Liver (tissue), 8 donors: ENCODE measurements at regions not wholly inside any gene's neighbourhood (a gene's known extent, or its start where the extent isn't known, plus 50 kb on each side); places are given as distances from the start of the nearest gene placed in this dataset.

Experiments used
- DNase-seq: peaks from one replicate; pipeline ENCODE4 v3.0.0-alpha.2; 2017; ENCODE audit warnings: low spot score
- H3K27ac ChIP-seq, 2 donors: one replicate each; pipeline ENCODE4 v1.7.0; 2013; ENCODE audit warnings: inconsistent platforms in 2 of 2, low read length in 2 of 2, control low read depth in 1 of 2, low read depth in 1 of 2, mild to moderate bottlenecking in 1 of 2
- H3K27me3 ChIP-seq, 4 donors: one replicate each; pipeline versions ENCODE4 v1.6.1 to v1.7.0; 2013; ENCODE audit warnings: low read length in 3 of 4, inconsistent platforms in 1 of 4, mild to moderate bottlenecking in 1 of 4, moderate library complexity in 1 of 4; ENCODE audit not compliant: control insufficient read depth in 4 of 4, insufficient read depth in 4 of 4
- H3K36me3 ChIP-seq, 4 donors: one replicate each; pipeline versions ENCODE4 v1.6.1 to v1.7.0; 2013; ENCODE audit warnings: low read length in 3 of 4, mild to moderate bottlenecking in 3 of 4, low read depth in 1 of 4, moderate library complexity in 1 of 4; ENCODE audit not compliant: control insufficient read depth in 4 of 4, insufficient read depth in 3 of 4
- H3K4me1 ChIP-seq, 4 donors: one replicate each; pipeline versions ENCODE4 v1.6.1 to v1.7.0; 2013; ENCODE audit warnings: low read length in 3 of 4, mild to moderate bottlenecking in 3 of 4, moderate library complexity in 1 of 4; ENCODE audit not compliant: control insufficient read depth in 4 of 4, insufficient read depth in 4 of 4
- H3K4me3 ChIP-seq, 3 donors: one replicate each; pipeline versions ENCODE4 v1.6.1 to v1.7.0; 2013; ENCODE audit warnings: low read length in 3 of 3, control low read depth in 1 of 3, low read depth in 1 of 3, mild to moderate bottlenecking in 1 of 3
- H3K9ac ChIP-seq, 2 donors: one replicate each; pipeline ENCODE4 v1.7.0; 2013; ENCODE audit warnings: low read length in 2 of 2, mild to moderate bottlenecking in 2 of 2, moderate library complexity in 2 of 2, control low read depth in 1 of 2, low read depth in 1 of 2
- H3K9me3 ChIP-seq, 4 donors: one replicate each; pipeline versions ENCODE4 v1.6.1 to v1.7.0; 2013; ENCODE audit warnings: low read length in 3 of 4; ENCODE audit not compliant: control insufficient read depth in 4 of 4
- ATF3 ChIP-seq: IDR thresholded peaks from 2 replicates; pipeline ENCODE4 v1.6.1; 2016; ENCODE audit warnings: antibody characterized with exemption
- CTCF ChIP-seq: fragments of 150-350 bp; IDR thresholded peaks from 2 replicates; pipeline ENCODE4 v1.5.1; 2017; ENCODE audit warnings: improper control_type of control experiment, low read depth, low read length; ENCODE audit not compliant: missing input control
- EGR1 ChIP-seq, 2 donors: IDR thresholded peaks; 2 replicates each; pipeline ENCODE4 v1.6.1; 2016 to 2018; ENCODE audit warnings: antibody characterized with exemption in 2 of 2, low read depth in 2 of 2
- FOXA1 ChIP-seq: IDR thresholded peaks from 2 replicates; pipeline ENCODE4 v1.6.1; 2016; ENCODE audit warnings: antibody characterized with exemption
- FOXA2 ChIP-seq: IDR thresholded peaks from 2 replicates; pipeline ENCODE4 v1.6.1; 2016; ENCODE audit warnings: antibody characterized with exemption
- GABPA ChIP-seq, 2 donors: IDR thresholded peaks in 1 of 2; conservative IDR thresholded peaks in 1 of 2; 2 replicates each; pipeline ENCODE4 v1.6.1; 2016; ENCODE audit warnings: antibody characterized with exemption in 2 of 2, mild to moderate bottlenecking in 1 of 2, moderate library complexity in 1 of 2
- HNF4A ChIP-seq, 2 donors: conservative IDR thresholded peaks; 2 replicates each; pipeline ENCODE4 v1.6.1; 2016; ENCODE audit warnings: antibody characterized with exemption in 2 of 2, mild to moderate bottlenecking in 2 of 2
- HNF4G ChIP-seq: IDR thresholded peaks from 2 replicates; pipeline ENCODE4 v1.6.1; 2016; ENCODE audit warnings: antibody characterized with exemption
- JUND ChIP-seq, 2 donors: IDR thresholded peaks; 2 replicates each; pipeline ENCODE4 v1.6.1; 2016; ENCODE audit warnings: antibody characterized with exemption in 2 of 2
- MAX ChIP-seq: IDR thresholded peaks from 2 replicates; pipeline ENCODE4 v1.6.1; 2016; ENCODE audit warnings: antibody characterized with exemption
- NR2F2 ChIP-seq: IDR thresholded peaks from 2 replicates; pipeline ENCODE4 v1.6.1; 2016; ENCODE audit warnings: antibody characterized with exemption
- RAD21 ChIP-seq, 2 donors: IDR thresholded peaks; 2 replicates each; pipeline ENCODE4 v1.6.1; 2016; ENCODE audit warnings: antibody characterized with exemption in 2 of 2, mild to moderate bottlenecking in 2 of 2
- REST ChIP-seq: IDR thresholded peaks from 2 replicates; pipeline ENCODE4 v1.6.1; 2016; ENCODE audit warnings: antibody characterized with exemption, mild to moderate bottlenecking
- RXRA ChIP-seq, 2 donors: IDR thresholded peaks; 2 replicates each; pipeline ENCODE4 v1.6.1; 2017 to 2018; ENCODE audit warnings: antibody characterized with exemption in 2 of 2, mild to moderate bottlenecking in 1 of 2
- TAF1 ChIP-seq: conservative IDR thresholded peaks from 2 replicates; pipeline ENCODE4 v1.6.1; 2016; ENCODE audit warnings: antibody characterized with exemption, mild to moderate bottlenecking
- YY1 ChIP-seq: IDR thresholded peaks from 2 replicates; pipeline ENCODE4 v1.6.1; 2016; ENCODE audit warnings: antibody characterized with exemption, mild to moderate bottlenecking
- ZBTB33 ChIP-seq: IDR thresholded peaks from 2 replicates; pipeline ENCODE4 v1.6.1; 2016; ENCODE audit warnings: antibody characterized with exemption
- WGBS: extraction: QIAGEN DNeasy Blood & Tissue Kit; methylation state at CpG from one replicate; pipeline ENCODE4 v1.1.7; 2013; 5-methylcytosine and 5-hydroxymethylcytosine counted together
- donor health status: healthy.
- donor health status: healthy.
- donor health status: healthy.
- donor health status: healthy.
- donor health status: healthy.

- H3K27ac ChIP-seq, result no peak overlapping the region
- no peaks in the 10 kb centered on the region for H3K27me3 ChIP-seq
- no peak for DNase-seq
- no peak overlapping the region for H3K9ac ChIP-seq
- no peak for TF ChIP-seq HNF4A (conservative IDR thresholded peaks at IDR 0.05)
- TF ChIP-seq CTCF, result no peak
- TF ChIP-seq YY1, result no peak
- no peak for TF ChIP-seq NR2F2
- no peak for TF ChIP-seq HNF4G
- no peak for TF ChIP-seq JUND (IDR thresholded peaks at IDR 0.05)
- no peak for TF ChIP-seq ATF3
- TF ChIP-seq RAD21 (IDR thresholded peaks at IDR 0.05), result no peak
- TF ChIP-seq GABPA (IDR thresholded peaks at IDR 0.05 in 1 of 2, conservative IDR thresholded peaks at IDR 0.05 in 1 of 2), result no peak
- TF ChIP-seq ZBTB33, result no peak
- no peak for TF ChIP-seq RXRA (IDR thresholded peaks at IDR 0.05)
- no peak for TF ChIP-seq EGR1 (IDR thresholded peaks at IDR 0.05; ENCODE audit: low read depth in 2 of 2)
- TF ChIP-seq REST, result no peak
- TF ChIP-seq FOXA1, result no peak
- no peak for TF ChIP-seq MAX
- no peak for TF ChIP-seq FOXA2
- no peak for TF ChIP-seq TAF1
- 93% methylated on average over 3 of the region's 3 CpGs for WGBS
- no peaks in the 10 kb centered on the region for H3K4me1 ChIP-seq
- no peaks in the 10 kb centered on the region for H3K36me3 ChIP-seq
- H3K9me3 ChIP-seq, result no peaks in the 10 kb centered on the region
- H3K4me3 ChIP-seq, result no peak overlapping the region
Observed at GRCh38 chr6:148269386-148269785, 73.3 kb upstream of the SASH1 start.
